ENCODE measurements at regions not wholly inside any gene's neighbourhood (a gene's known extent, or its start where the extent isn't known, plus 50 kb on each side); places are given as distances from the start of the nearest gene placed in this dataset.

GRCh38 chr10:36489181-36489580 is 636.2 kb upstream of the ANKRD30A start:
- TF ChIP-seq CTCF (IDR thresholded peaks at IDR 0.05) (no peak), POLR2A (IDR thresholded peaks at IDR 0.05) (no peak)
